ENCODE measurements at regions not wholly inside any gene's neighbourhood (a gene's known extent, or its start where the extent isn't known, plus 50 kb on each side); places are given as distances from the start of the nearest gene placed in this dataset.

DNA sequence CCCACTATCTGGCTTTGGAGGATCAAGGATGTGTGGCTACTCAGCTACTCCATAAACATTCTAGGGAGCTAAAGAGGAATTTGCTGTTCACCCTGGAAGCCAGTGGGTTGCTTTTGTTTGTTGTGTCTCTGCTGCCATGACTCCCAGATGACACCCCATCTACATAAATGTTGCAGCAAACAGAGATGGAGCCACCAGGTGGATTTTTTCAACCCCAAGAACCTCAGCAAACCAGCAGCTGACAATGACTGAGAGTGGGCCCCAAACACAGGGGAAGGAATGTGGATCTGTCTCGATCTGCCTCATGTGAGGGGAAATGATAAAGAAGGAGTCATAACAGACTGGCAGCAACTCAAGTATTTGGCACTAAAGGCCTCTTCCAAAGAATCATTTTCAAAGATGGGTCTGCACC lies 132.7 kb upstream of the TNC start:
- TF ChIP-seq, protein P1, sequence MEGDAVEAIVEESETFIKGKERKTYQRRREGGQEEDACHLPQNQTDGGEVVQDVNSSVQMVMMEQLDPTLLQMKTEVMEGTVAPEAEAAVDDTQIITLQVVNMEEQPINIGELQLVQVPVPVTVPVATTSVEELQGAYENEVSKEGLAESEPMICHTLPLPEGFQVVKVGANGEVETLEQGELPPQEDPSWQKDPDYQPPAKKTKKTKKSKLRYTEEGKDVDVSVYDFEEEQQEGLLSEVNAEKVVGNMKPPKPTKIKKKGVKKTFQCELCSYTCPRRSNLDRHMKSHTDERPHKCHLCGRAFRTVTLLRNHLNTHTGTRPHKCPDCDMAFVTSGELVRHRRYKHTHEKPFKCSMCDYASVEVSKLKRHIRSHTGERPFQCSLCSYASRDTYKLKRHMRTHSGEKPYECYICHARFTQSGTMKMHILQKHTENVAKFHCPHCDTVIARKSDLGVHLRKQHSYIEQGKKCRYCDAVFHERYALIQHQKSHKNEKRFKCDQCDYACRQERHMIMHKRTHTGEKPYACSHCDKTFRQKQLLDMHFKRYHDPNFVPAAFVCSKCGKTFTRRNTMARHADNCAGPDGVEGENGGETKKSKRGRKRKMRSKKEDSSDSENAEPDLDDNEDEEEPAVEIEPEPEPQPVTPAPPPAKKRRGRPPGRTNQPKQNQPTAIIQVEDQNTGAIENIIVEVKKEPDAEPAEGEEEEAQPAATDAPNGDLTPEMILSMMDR (conservative IDR thresholded peaks at IDR 0.05 in 1 of 2, IDR thresholded peaks at IDR 0.05 in 1 of 2; ENCODE audit: extremely low read depth in 1 of 2, insufficient read depth in 1 of 2, low read depth in 1 of 2, low read length in 2 of 2), result peak; percentile 1 to 16
- no peak for TF ChIP-seq EZH2 (IDR thresholded peaks at IDR 0.05; ENCODE audit: borderline replicate concordance, low read length)

Measured in mammary epithelial cell (primary cell).